ENCODE measurements at regions not wholly inside any gene's neighbourhood (a gene's known extent, or its start where the extent isn't known, plus 50 kb on each side); places are given as distances from the start of the nearest gene placed in this dataset.

DNA sequence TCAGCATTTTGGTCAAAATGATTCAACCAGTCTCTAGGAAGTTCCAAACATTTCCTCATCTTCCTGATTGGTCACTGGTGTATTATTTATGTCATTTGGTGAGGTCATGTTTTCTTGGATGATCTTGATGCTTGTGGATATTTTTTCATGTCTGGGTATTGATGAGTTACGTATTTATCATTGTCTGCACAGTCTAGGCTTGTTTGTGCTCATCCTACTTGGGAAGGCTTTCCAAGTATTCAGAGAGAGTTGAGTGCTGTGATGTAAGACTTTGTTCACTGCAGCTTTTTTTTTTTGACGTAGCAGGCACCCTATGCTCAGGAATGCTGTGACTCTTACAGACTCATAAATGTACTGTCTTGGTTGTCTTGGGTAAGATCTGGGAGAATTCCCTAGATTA is 509.5 kb downstream of the SLITRK1 start (continued):
- TF ChIP-seq ZNF331 (CRISPR knock-in tag; IDR thresholded peaks at IDR 0.05; ENCODE audit: low read depth) (no peak), CREB1 (CRISPR knock-in tag; IDR thresholded peaks at IDR 0.05; ENCODE audit: low read depth) (no peak)

DNA sequence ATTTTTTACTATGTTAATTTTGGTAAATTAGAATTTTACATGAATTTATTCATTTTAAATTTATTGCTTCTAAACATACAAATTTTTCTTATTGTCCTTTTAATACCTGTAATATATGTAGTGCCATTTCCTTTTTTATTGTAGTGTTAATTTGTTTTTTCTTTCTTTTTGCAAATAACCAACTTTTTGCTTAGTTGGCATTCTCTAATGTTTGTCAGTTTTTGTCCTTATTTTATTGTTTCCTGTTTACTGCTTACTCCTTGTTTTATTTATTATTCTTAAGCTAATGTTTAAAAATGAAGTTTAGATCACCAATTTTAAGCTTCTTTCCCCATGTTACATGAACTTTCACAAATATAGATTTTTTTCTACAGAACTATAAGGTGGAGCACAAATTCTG is 516.6 kb downstream of the SLITRK1 start:
- Mint-ChIP-seq H3K9me3 (no peaks in the 10 kb centered on the region; the same call in 2 of the 3 replicates), H3K36me3 (ENCODE audit: low read depth) (no peaks in the 10 kb centered on the region; the same call in 2 of the 3 replicates), H3K27ac (no peak overlapping the region), H3K4me3 (no peak overlapping the region), H3K27me3 (ENCODE audit: insufficient read depth, low read depth, poor library complexity) (no peaks in the 10 kb centered on the region), H3K4me1 (no peaks in the 10 kb centered on the region)
- no peaks in the 10 kb centered on the region for H3K27me3 ChIP-seq (ENCODE audit: insufficient read depth)
- no peak overlapping the region for H3K4me3 ChIP-seq
- H3K9me2 ChIP-seq (ENCODE audit: insufficient read depth): no peaks in the 10 kb centered on the region
- no peaks in the 10 kb centered on the region for H3K4me1 ChIP-seq (ENCODE audit: insufficient read depth)
- H3K36me3 ChIP-seq (ENCODE audit: insufficient read depth): no peaks in the 10 kb centered on the region
- DNase-seq (ENCODE audit: low spot score) (no peak), ATAC-seq (no peak)
- H3K79me2 ChIP-seq (replicated peaks; ENCODE audit: insufficient read depth): no peaks in the 10 kb centered on the region
- no peak overlapping the region for H3K4me2 ChIP-seq
- TF ChIP-seq, protein P1, sequence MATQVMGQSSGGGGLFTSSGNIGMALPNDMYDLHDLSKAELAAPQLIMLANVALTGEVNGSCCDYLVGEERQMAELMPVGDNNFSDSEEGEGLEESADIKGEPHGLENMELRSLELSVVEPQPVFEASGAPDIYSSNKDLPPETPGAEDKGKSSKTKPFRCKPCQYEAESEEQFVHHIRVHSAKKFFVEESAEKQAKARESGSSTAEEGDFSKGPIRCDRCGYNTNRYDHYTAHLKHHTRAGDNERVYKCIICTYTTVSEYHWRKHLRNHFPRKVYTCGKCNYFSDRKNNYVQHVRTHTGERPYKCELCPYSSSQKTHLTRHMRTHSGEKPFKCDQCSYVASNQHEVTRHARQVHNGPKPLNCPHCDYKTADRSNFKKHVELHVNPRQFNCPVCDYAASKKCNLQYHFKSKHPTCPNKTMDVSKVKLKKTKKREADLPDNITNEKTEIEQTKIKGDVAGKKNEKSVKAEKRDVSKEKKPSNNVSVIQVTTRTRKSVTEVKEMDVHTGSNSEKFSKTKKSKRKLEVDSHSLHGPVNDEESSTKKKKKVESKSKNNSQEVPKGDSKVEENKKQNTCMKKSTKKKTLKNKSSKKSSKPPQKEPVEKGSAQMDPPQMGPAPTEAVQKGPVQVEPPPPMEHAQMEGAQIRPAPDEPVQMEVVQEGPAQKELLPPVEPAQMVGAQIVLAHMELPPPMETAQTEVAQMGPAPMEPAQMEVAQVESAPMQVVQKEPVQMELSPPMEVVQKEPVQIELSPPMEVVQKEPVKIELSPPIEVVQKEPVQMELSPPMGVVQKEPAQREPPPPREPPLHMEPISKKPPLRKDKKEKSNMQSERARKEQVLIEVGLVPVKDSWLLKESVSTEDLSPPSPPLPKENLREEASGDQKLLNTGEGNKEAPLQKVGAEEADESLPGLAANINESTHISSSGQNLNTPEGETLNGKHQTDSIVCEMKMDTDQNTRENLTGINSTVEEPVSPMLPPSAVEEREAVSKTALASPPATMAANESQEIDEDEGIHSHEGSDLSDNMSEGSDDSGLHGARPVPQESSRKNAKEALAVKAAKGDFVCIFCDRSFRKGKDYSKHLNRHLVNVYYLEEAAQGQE (IDR thresholded peaks at IDR 0.05; ENCODE audit: unreplicated experiment): no peak
- TF ChIP-seq EZH2phosphoT487 (IDR thresholded peaks at IDR 0.05; ENCODE audit: unreplicated experiment): no peak
- TF ChIP-seq, protein P2, sequence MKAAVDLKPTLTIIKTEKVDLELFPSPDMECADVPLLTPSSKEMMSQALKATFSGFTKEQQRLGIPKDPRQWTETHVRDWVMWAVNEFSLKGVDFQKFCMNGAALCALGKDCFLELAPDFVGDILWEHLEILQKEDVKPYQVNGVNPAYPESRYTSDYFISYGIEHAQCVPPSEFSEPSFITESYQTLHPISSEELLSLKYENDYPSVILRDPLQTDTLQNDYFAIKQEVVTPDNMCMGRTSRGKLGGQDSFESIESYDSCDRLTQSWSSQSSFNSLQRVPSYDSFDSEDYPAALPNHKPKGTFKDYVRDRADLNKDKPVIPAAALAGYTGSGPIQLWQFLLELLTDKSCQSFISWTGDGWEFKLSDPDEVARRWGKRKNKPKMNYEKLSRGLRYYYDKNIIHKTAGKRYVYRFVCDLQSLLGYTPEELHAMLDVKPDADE (IDR thresholded peaks at IDR 0.05): no peak
- no peak for TF ChIP-seq NANOG (IDR thresholded peaks at IDR 0.05; ENCODE audit: borderline replicate concordance)
- TF ChIP-seq, protein P3, sequence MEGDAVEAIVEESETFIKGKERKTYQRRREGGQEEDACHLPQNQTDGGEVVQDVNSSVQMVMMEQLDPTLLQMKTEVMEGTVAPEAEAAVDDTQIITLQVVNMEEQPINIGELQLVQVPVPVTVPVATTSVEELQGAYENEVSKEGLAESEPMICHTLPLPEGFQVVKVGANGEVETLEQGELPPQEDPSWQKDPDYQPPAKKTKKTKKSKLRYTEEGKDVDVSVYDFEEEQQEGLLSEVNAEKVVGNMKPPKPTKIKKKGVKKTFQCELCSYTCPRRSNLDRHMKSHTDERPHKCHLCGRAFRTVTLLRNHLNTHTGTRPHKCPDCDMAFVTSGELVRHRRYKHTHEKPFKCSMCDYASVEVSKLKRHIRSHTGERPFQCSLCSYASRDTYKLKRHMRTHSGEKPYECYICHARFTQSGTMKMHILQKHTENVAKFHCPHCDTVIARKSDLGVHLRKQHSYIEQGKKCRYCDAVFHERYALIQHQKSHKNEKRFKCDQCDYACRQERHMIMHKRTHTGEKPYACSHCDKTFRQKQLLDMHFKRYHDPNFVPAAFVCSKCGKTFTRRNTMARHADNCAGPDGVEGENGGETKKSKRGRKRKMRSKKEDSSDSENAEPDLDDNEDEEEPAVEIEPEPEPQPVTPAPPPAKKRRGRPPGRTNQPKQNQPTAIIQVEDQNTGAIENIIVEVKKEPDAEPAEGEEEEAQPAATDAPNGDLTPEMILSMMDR (conservative IDR thresholded peaks at IDR 0.05; ENCODE audit: low read depth in 2 of 2): no peak
- TF ChIP-seq ZNF114 (CRISPR knock-in tag; IDR thresholded peaks at IDR 0.05): no peak
- no peak for TF ChIP-seq ZNF331 (CRISPR knock-in tag; IDR thresholded peaks at IDR 0.05; ENCODE audit: low read depth)
- no peak for TF ChIP-seq JUNB (IDR thresholded peaks at IDR 0.05; ENCODE audit: unreplicated experiment)
- TF ChIP-seq, protein P4, sequence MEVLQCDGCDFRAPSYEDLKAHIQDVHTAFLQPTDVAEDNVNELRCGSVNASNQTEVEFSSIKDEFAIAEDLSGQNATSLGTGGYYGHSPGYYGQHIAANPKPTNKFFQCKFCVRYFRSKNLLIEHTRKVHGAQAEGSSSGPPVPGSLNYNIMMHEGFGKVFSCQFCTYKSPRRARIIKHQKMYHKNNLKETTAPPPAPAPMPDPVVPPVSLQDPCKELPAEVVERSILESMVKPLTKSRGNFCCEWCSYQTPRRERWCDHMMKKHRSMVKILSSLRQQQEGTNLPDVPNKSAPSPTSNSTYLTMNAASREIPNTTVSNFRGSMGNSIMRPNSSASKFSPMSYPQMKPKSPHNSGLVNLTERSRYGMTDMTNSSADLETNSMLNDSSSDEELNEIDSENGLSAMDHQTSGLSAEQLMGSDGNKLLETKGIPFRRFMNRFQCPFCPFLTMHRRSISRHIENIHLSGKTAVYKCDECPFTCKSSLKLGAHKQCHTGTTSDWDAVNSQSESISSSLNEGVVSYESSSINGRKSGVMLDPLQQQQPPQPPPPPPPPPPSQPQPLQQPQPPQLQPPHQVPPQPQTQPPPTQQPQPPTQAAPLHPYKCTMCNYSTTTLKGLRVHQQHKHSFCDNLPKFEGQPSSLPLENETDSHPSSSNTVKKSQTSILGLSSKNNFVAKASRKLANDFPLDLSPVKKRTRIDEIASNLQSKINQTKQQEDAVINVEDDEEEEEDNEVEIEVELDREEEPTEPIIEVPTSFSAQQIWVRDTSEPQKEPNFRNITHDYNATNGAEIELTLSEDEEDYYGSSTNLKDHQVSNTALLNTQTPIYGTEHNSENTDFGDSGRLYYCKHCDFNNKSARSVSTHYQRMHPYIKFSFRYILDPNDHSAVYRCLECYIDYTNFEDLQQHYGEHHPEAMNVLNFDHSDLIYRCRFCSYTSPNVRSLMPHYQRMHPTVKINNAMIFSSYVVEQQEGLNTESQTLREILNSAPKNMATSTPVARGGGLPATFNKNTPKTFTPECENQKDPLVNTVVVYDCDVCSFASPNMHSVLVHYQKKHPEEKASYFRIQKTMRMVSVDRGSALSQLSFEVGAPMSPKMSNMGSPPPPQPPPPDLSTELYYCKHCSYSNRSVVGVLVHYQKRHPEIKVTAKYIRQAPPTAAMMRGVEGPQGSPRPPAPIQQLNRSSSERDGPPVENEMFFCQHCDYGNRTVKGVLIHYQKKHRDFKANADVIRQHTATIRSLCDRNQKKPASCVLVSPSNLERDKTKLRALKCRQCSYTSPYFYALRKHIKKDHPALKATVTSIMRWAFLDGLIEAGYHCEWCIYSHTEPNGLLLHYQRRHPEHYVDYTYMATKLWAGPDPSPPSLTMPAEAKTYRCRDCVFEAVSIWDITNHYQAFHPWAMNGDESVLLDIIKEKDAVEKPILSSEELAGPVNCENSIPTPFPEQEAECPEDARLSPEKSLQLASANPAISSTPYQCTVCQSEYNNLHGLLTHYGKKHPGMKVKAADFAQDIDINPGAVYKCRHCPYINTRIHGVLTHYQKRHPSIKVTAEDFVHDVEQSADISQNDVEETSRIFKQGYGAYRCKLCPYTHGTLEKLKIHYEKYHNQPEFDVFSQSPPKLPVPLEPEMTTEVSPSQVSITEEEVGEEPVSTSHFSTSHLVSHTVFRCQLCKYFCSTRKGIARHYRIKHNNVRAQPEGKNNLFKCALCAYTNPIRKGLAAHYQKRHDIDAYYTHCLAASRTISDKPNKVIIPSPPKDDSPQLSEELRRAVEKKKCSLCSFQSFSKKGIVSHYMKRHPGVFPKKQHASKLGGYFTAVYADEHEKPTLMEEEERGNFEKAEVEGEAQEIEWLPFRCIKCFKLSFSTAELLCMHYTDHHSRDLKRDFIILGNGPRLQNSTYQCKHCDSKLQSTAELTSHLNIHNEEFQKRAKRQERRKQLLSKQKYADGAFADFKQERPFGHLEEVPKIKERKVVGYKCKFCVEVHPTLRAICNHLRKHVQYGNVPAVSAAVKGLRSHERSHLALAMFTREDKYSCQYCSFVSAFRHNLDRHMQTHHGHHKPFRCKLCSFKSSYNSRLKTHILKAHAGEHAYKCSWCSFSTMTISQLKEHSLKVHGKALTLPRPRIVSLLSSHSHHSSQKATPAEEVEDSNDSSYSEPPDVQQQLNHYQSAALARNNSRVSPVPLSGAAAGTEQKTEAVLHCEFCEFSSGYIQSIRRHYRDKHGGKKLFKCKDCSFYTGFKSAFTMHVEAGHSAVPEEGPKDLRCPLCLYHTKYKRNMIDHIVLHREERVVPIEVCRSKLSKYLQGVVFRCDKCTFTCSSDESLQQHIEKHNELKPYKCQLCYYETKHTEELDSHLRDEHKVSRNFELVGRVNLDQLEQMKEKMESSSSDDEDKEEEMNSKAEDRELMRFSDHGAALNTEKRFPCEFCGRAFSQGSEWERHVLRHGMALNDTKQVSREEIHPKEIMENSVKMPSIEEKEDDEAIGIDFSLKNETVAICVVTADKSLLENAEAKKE (CRISPR knock-in tag; IDR thresholded peaks at IDR 0.05): no peak
- no peak for TF ChIP-seq STAT1 (IDR thresholded peaks at IDR 0.05; ENCODE audit: unreplicated experiment)
- no peak for TF ChIP-seq POLR2AphosphoS5 (IDR thresholded peaks at IDR 0.05; ENCODE audit: low read depth)
- no peak for TF ChIP-seq CREB1 (CRISPR knock-in tag; IDR thresholded peaks at IDR 0.05; ENCODE audit: low read depth)
- TF ChIP-seq EZH2 (IDR thresholded peaks at IDR 0.05; ENCODE audit: low read depth, unreplicated experiment): no peak
- no peak overlapping the region for H3K27ac ChIP-seq (ENCODE audit: low read depth)
- no peaks in the 10 kb centered on the region for H3F3A ChIP-seq (replicated peaks; ENCODE audit: low read depth)
- no peak overlapping the region for H2AFZ ChIP-seq
- no peaks in the 10 kb centered on the region for H4K20me1 ChIP-seq (replicated peaks; ENCODE audit: insufficient read depth)
